ENCODE measurements at regions not wholly inside any gene's neighbourhood (a gene's known extent, or its start where the extent isn't known, plus 50 kb on each side); places are given as distances from the start of the nearest gene placed in this dataset.

DNA sequence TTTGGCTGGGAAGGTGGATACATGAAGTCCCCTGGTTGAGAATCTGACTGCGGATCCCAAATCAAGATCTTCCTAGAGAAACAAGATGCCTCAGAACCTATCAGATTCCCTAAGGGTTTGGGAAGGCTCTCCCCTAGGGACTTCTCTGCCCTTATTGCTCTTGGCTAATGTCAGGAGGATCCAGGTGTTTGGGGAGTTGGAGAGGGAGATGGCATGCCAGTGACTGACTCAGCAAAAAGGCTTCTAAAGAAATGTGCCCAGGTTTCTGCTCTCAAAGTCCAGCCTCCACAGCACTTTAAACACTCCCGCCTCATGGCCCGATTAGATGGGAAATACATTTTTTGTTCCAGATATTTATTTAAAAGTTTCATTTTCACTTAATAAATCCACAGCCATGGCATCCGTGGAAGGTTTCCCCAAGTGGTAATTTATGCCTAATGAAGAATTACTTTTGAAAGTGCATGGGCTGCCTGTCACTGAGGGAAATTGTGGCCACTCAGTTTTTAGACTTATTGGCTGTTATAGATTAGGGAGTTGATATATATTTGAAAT lies 156.4 kb downstream of the OSR1 start:
- TF ChIP-seq CTCF (IDR thresholded peaks at IDR 0.05; ENCODE audit: extremely low read depth in 1 of 2, insufficient read depth in 1 of 2, low read depth in 1 of 2, low read length in 2 of 2) (no peak), POLR2AphosphoS5 (IDR thresholded peaks at IDR 0.05; ENCODE audit: insufficient read depth, low read depth, low read length) (no peak), MAX (IDR thresholded peaks at IDR 0.05; ENCODE audit: insufficient read depth, insufficient read length) (no peak)

Measured in endothelial cell of umbilical vein (primary cell).